Right lobe of liver (tissue), 4 donors: ENCODE measurements at regions not wholly inside any gene's neighbourhood (a gene's known extent, or its start where the extent isn't known, plus 50 kb on each side); places are given as distances from the start of the nearest gene placed in this dataset.

ENCODE experiments used
- POLR2A ChIP-seq: fragments of 450-650 bp; IDR thresholded peaks from one replicate; pipeline ENCODE4 v1.6.1; 2017; ENCODE audit warnings: antibody characterized with exemption, mild to moderate bottlenecking
- TF ChIP-seq, protein P1 (sequence below), 4 donors: fragments of 200-600 bp in 3 of 4; fragments of 450-650 bp in 1 of 4; IDR thresholded peaks; one replicate each; pipeline versions ENCODE4 v1.5.1 to v1.8.0; 2016 to 2022; ENCODE audit warnings: antibody characterized with exemption in 4 of 4, mild to moderate bottlenecking in 2 of 4
- donor health status: DM: no; HTN: no; CAD: no.
- donor health status: DM: no; HTN: no; CAD: no.
- donor health status: DM: no; HTN: yes; CAD: no.

DNA sequence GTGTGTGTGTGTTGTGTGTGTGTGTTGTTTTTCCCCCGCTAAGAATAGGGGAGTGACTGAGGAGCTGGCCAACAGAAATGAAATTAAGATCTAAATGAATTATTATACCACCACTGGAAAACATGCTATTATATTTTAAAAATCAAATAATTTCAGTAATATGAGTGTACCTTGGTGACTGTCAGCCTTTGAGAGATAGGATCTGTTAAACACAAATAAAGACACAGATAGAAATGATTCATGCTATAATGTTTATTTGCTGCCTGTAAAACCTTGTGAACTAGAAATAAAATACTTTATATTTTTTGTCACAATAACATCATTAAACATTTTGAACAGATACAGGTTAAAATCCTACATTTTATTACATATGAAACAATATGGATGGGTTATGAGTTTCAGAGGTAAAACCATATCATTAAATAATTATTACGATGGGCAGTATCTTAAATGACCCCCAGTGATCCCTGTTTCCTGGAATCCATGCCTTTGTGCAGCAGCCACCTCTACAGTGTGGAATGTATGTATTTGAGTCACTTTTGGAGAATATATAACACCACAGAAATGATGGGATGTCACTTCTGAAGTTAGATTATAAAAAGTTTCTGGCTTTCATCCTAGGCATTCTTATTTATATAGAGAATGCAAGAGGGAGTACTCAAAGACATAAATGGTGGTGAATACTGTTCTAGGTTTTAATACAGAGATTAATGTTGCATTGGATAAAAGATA, 617.2 kb downstream of the CDH18 start:
- TF ChIP-seq, protein P1, sequence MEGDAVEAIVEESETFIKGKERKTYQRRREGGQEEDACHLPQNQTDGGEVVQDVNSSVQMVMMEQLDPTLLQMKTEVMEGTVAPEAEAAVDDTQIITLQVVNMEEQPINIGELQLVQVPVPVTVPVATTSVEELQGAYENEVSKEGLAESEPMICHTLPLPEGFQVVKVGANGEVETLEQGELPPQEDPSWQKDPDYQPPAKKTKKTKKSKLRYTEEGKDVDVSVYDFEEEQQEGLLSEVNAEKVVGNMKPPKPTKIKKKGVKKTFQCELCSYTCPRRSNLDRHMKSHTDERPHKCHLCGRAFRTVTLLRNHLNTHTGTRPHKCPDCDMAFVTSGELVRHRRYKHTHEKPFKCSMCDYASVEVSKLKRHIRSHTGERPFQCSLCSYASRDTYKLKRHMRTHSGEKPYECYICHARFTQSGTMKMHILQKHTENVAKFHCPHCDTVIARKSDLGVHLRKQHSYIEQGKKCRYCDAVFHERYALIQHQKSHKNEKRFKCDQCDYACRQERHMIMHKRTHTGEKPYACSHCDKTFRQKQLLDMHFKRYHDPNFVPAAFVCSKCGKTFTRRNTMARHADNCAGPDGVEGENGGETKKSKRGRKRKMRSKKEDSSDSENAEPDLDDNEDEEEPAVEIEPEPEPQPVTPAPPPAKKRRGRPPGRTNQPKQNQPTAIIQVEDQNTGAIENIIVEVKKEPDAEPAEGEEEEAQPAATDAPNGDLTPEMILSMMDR (IDR thresholded peaks at IDR 0.05): no peak
- no peak for TF ChIP-seq POLR2A
